Mesenchymal stem cell (in vitro differentiated cells and primary cell): ENCODE measurements at regions not wholly inside any gene's neighbourhood (a gene's known extent, or its start where the extent isn't known, plus 50 kb on each side); places are given as distances from the start of the nearest gene placed in this dataset.

Experiments used
- DNase-seq: peaks from one replicate; pipeline ENCODE4 v3.0.0-alpha.2; 2013
- H2AFZ ChIP-seq: one replicate; pipeline ENCODE4 v1.6.1; 2013; ENCODE audit warnings: low read depth, mild to moderate bottlenecking, control low read depth, inconsistent platforms, low read length, moderate library complexity
- H2AK5ac ChIP-seq: 2 replicates; pipeline ENCODE4 v1.6.1; 2013; ENCODE audit warnings: low read length, moderate library complexity, mild to moderate bottlenecking, inconsistent platforms; ENCODE audit not compliant: severe bottlenecking
- H2BK120ac ChIP-seq: one replicate; pipeline ENCODE4 v1.6.1; 2013; ENCODE audit warnings: low read depth, mild to moderate bottlenecking, inconsistent platforms, low read length, moderate library complexity
- H2BK12ac ChIP-seq, 2 experiments: one replicate each; pipeline ENCODE4 v1.6.1; 2013; ENCODE audit warnings: inconsistent platforms in 2 of 2, low read length in 2 of 2, mild to moderate bottlenecking in 2 of 2, moderate library complexity in 2 of 2, control low read depth in 1 of 2
- H2BK15ac ChIP-seq: one replicate; pipeline ENCODE4 v1.6.1; 2013; ENCODE audit warnings: mild to moderate bottlenecking, low read depth, inconsistent platforms; ENCODE audit not compliant: poor library complexity, severe bottlenecking
- H2BK5ac ChIP-seq: 2 replicates; pipeline ENCODE4 v1.6.1; 2013; ENCODE audit warnings: low read depth, mild to moderate bottlenecking, low read length, control low read depth, inconsistent platforms; ENCODE audit not compliant: poor library complexity, severe bottlenecking
- H3K14ac ChIP-seq, 2 experiments: one replicate each; pipeline ENCODE4 v1.6.1; 2013; ENCODE audit warnings: inconsistent platforms in 2 of 2, low read length in 2 of 2, control low read depth in 1 of 2, mild to moderate bottlenecking in 1 of 2, moderate library complexity in 1 of 2
- H3K18ac ChIP-seq, 2 experiments: one replicate each; pipeline ENCODE4 v1.6.1; 2013; ENCODE audit warnings: inconsistent platforms in 2 of 2, low read length in 2 of 2, control low read depth in 1 of 2, low read depth in 1 of 2, mild to moderate bottlenecking in 1 of 2
- H3K23ac ChIP-seq, 2 experiments: one replicate each; pipeline ENCODE4 v1.6.1; 2013; ENCODE audit warnings: inconsistent platforms in 2 of 2, low read length in 2 of 2, mild to moderate bottlenecking in 2 of 2, moderate library complexity in 2 of 2, control low read depth in 1 of 2
- H3K27ac ChIP-seq: 2 replicates; pipeline ENCODE4 v1.5.1; 2013; ENCODE audit warnings: mild to moderate bottlenecking, moderate library complexity, low read length, control low read depth, inconsistent platforms; ENCODE audit not compliant: poor library complexity, severe bottlenecking
- H3K27me3 ChIP-seq, 2 experiments: 2 replicates each; pipeline versions ENCODE4 v1.6.1 to v1.7.0; 2013; ENCODE audit warnings: low read length in 2 of 2, mild to moderate bottlenecking in 2 of 2, moderate library complexity in 2 of 2, control low read depth in 1 of 2, inconsistent platforms in 1 of 2; ENCODE audit not compliant: control insufficient read depth in 1 of 2, insufficient read depth in 1 of 2
- H3K36me3 ChIP-seq, 2 experiments: 2 replicates each; pipeline versions ENCODE4 v1.6.1 to v1.7.0; 2013; ENCODE audit warnings: low read length in 2 of 2, control low read depth in 1 of 2, inconsistent platforms in 1 of 2, low read depth in 1 of 2, mild to moderate bottlenecking in 1 of 2; ENCODE audit not compliant: insufficient read depth in 2 of 2, control insufficient read depth in 1 of 2
- H3K4ac ChIP-seq, 2 experiments: one replicate each; pipeline ENCODE4 v1.6.1; 2013; ENCODE audit warnings: inconsistent platforms in 2 of 2, low read length in 2 of 2, mild to moderate bottlenecking in 2 of 2, moderate library complexity in 2 of 2, control low read depth in 1 of 2, low read depth in 1 of 2
- H3K4me1 ChIP-seq: 2 replicates; pipeline ENCODE4 v1.6.1; 2013; ENCODE audit warnings: low read depth, low read length, control low read depth; ENCODE audit not compliant: control insufficient read depth, insufficient read depth
- H3K4me2 ChIP-seq: 2 replicates; pipeline ENCODE4 v1.6.1; 2013; ENCODE audit warnings: low read length, mild to moderate bottlenecking, inconsistent platforms; ENCODE audit not compliant: poor library complexity, severe bottlenecking
- H3K4me3 ChIP-seq, 2 experiments: 2 replicates each; pipeline versions ENCODE4 v1.5.1 to v1.7.0; 2013; ENCODE audit warnings: low read length in 2 of 2, mild to moderate bottlenecking in 2 of 2, control low read depth in 1 of 2, low read depth in 1 of 2; ENCODE audit not compliant: insufficient read depth in 1 of 2
- H3K79me1 ChIP-seq: replicated peaks from 2 replicates; pipeline ENCODE4 v1.6.1; 2013; ENCODE audit warnings: mild to moderate bottlenecking, control low read depth, low read length, inconsistent platforms; ENCODE audit not compliant: poor library complexity, severe bottlenecking
- H3K9ac ChIP-seq: 2 replicates; pipeline ENCODE4 v1.7.0; 2013; ENCODE audit warnings: mild to moderate bottlenecking, low read length, moderate library complexity
- H3K9me3 ChIP-seq: 2 replicates; pipeline ENCODE4 v1.7.0; 2013; ENCODE audit warnings: mild to moderate bottlenecking, low read length; ENCODE audit not compliant: control insufficient read depth
- H4K8ac ChIP-seq: one replicate; pipeline ENCODE4 v1.6.1; 2013; ENCODE audit warnings: inconsistent platforms, mild to moderate bottlenecking, low read length, moderate library complexity
- H4K91ac ChIP-seq: one replicate; pipeline ENCODE4 v1.6.1; 2013; ENCODE audit warnings: mild to moderate bottlenecking, low read length, inconsistent platforms
- WGBS: methylation state at CpG from one replicate; pipeline ENCODE4 v1.1.7; 2013; ENCODE audit warnings: mixed read lengths; 5-methylcytosine and 5-hydroxymethylcytosine counted together

DNA sequence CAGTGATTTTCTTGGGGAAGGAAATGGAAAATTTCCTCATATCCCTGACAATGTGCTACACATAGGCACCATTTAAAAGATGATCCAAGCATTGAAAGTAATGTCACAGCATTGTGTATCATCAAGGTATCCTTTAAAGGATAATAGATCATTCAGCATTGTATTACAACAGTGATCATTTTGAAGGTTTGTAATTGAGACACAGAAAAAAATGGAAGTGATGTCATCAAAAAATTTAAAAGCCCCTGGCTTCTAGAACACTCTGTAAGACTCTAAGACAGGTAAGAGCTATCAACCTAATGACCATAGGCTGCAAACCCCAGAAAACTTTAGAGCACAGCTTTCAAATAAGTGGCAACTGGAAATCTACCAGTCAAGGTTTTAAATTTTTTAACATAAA, 271.4 kb downstream of the ETAA1 start:
- no peak overlapping the region for H2AFZ ChIP-seq
- DNase-seq = no peak
- no peaks in the 10 kb centered on the region for H3K79me1 ChIP-seq
- no peak overlapping the region for H3K14ac ChIP-seq
- no peak overlapping the region for H3K9ac ChIP-seq
- H4K91ac ChIP-seq = no peak overlapping the region
- H2BK12ac ChIP-seq = no peak overlapping the region
- H3K18ac ChIP-seq = no peak overlapping the region
- peaks cover 2% of the 10 kb centered on the region for H3K4me1 ChIP-seq
- H3K27me3 ChIP-seq = no peaks in the 10 kb centered on the region
- no peak overlapping the region for H4K8ac ChIP-seq
- no peak overlapping the region for H3K27ac ChIP-seq
- no peak overlapping the region for H3K4me3 ChIP-seq
- no peak overlapping the region for H3K4me2 ChIP-seq
- H2BK5ac ChIP-seq = no peak overlapping the region
- H2AK5ac ChIP-seq = no peak overlapping the region
- H2BK15ac ChIP-seq = no peak overlapping the region
- no peaks in the 10 kb centered on the region for H3K9me3 ChIP-seq
- no peak overlapping the region for H3K23ac ChIP-seq
- H2BK120ac ChIP-seq = no peak overlapping the region
- no peaks in the 10 kb centered on the region for H3K36me3 ChIP-seq
- no peak overlapping the region for H3K4ac ChIP-seq

DNA sequence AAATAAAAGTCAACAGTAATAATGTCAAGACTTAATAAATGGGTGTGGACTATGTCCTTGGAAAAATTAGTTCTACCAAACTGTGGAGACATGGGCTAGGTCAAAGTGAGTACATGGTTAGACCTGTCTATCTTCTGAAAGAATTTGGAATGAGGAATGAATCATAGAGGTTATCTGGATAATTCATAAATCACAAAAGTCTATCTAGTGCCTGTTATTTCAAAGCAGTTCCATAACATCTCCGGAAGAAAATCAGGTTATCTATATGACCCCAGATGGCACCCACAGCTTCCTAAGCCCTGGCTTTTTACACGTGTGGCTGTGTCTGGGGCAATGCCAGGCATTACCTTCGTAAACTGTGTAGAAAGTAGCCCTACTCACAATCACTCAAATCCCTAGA, 272.0 kb downstream of the ETAA1 start:
- no peak for DNase-seq
- Histone ChIP-seq H3K9ac (no peak overlapping the region), H3K9me3 (no peaks in the 10 kb centered on the region), H3K36me3 (no peaks in the 10 kb centered on the region), H2AK5ac (no peak overlapping the region), H3K79me1 (no peaks in the 10 kb centered on the region), H3K18ac (no peak overlapping the region), H3K4me1 (peaks cover 2% of the 10 kb centered on the region), H2BK12ac (no peak overlapping the region), H3K23ac (no peak overlapping the region), H2BK120ac (no peak overlapping the region), H3K14ac (no peak overlapping the region), H3K4ac (no peak overlapping the region), H3K4me3 (no peak overlapping the region), H3K4me2 (no peak overlapping the region), H2BK15ac (no peak overlapping the region), H4K91ac (no peak overlapping the region), H2BK5ac (no peak overlapping the region), H4K8ac (no peak overlapping the region), H3K27ac (no peak overlapping the region), H3K27me3 (no peaks in the 10 kb centered on the region), H2AFZ (no peak overlapping the region)
- 89% methylated on average over 2 of the region's 3 CpGs for WGBS

DNA sequence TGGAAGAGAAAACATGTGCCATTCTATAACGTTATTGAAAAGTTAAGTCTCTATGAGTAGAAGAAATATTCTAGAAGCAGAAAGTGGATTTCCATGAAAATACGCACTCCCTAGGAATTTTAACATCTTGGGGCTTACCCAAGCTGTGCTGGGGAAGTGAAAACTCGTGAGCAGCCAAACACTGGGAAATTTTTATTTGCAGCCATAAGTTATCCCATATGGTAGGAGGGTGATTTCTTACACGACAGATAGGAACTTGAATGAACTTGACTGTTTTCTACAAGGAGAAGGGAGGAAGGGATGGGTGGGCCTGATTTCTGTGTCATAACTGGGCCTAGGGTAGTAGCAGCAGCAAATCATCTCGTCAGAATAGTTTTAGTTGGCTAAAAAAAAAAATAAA, 272.6 kb downstream of the ETAA1 start:
- peaks cover 2% of the 10 kb centered on the region for H3K4me1 ChIP-seq
- H3K4ac ChIP-seq = no peak overlapping the region
- H3K4me3 ChIP-seq = no peak overlapping the region
- H4K8ac ChIP-seq = no peak overlapping the region
- H3K9me3 ChIP-seq = no peaks in the 10 kb centered on the region
- H4K91ac ChIP-seq = no peak overlapping the region
- no peak overlapping the region for H3K27ac ChIP-seq
- H3K4me2 ChIP-seq = no peak overlapping the region
- no peak overlapping the region for H3K23ac ChIP-seq
- no peaks in the 10 kb centered on the region for H3K79me1 ChIP-seq
- H3K27me3 ChIP-seq = no peaks in the 10 kb centered on the region
- H2BK15ac ChIP-seq = no peak overlapping the region
- H2BK120ac ChIP-seq = no peak overlapping the region
- no peak overlapping the region for H3K18ac ChIP-seq
- 87% methylated on average over 5 of the region's 5 CpGs for WGBS
- H3K36me3 ChIP-seq = no peaks in the 10 kb centered on the region
- no peak overlapping the region for H2BK12ac ChIP-seq
- H3K9ac ChIP-seq = no peak overlapping the region
- H2AK5ac ChIP-seq = no peak overlapping the region
- H3K14ac ChIP-seq = no peak overlapping the region
- no peak overlapping the region for H2BK5ac ChIP-seq
- no peak overlapping the region for H2AFZ ChIP-seq
- no peak for DNase-seq

DNA sequence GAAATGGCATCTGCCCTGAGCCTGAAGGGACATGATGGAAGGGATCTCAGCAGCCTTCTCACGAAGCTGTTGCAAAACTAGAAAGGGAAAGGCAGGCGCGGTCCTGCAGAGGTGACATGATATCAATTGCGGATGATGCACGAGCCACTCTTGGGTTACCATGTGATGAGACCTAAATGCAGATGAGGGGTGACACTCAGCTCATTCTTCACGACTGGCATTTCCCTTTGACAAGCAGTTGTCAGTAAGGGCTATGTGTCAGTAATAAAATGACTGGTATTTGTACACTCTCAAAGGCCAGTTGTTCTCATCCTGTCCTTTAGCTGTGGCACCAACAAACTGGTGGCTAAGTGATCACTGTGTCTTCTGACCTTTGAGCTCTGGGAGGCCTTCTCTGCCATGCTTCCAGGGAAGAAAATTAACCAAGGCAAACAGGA, 273.6 kb downstream of the ETAA1 start:
- H3K4me3 ChIP-seq = no peak overlapping the region
- H3K14ac ChIP-seq = no peak overlapping the region
- WGBS = 92% methylated on average over 6 of the region's 6 CpGs
- no peak overlapping the region for H2BK12ac ChIP-seq
- no peak overlapping the region for H2BK120ac ChIP-seq
- no peaks in the 10 kb centered on the region for H3K9me3 ChIP-seq
- DNase-seq = no peak
- H3K4me2 ChIP-seq = no peak overlapping the region
- peaks cover 2% of the 10 kb centered on the region for H3K4me1 ChIP-seq
- no peak overlapping the region for H2AFZ ChIP-seq
- H2AK5ac ChIP-seq = no peak overlapping the region
- H2BK15ac ChIP-seq = no peak overlapping the region
- H4K91ac ChIP-seq = no peak overlapping the region
- H3K4ac ChIP-seq = no peak overlapping the region
- no peak overlapping the region for H3K23ac ChIP-seq
- no peak overlapping the region for H3K9ac ChIP-seq
- H3K36me3 ChIP-seq = no peaks in the 10 kb centered on the region
- H3K27me3 ChIP-seq = no peaks in the 10 kb centered on the region
- no peak overlapping the region for H4K8ac ChIP-seq
- no peak overlapping the region for H3K27ac ChIP-seq
- no peak overlapping the region for H3K18ac ChIP-seq
- no peak overlapping the region for H2BK5ac ChIP-seq
- H3K79me1 ChIP-seq = no peaks in the 10 kb centered on the region
